ENCODE measurements at regions not wholly inside any gene's neighbourhood (a gene's known extent, or its start where the extent isn't known, plus 50 kb on each side); places are given as distances from the start of the nearest gene placed in this dataset.

- Mint-ChIP-seq H3K36me3 (ENCODE audit: low read depth) (no peaks in the 10 kb centered on the region), H3K4me3 (no peak overlapping the region), H3K9me3 (no peaks in the 10 kb centered on the region), H3K27me3 (no peaks in the 10 kb centered on the region), H3K4me1 (ENCODE audit: low read depth) (no peaks in the 10 kb centered on the region), H3K27ac (no peak overlapping the region)
- no peak for ATAC-seq
- intact Hi-C loops (cut with micrococcal nuclease), result no loop called here
- CTCF ChIA-PET, result no interaction called here
- TF ChIP-seq, protein P1, sequence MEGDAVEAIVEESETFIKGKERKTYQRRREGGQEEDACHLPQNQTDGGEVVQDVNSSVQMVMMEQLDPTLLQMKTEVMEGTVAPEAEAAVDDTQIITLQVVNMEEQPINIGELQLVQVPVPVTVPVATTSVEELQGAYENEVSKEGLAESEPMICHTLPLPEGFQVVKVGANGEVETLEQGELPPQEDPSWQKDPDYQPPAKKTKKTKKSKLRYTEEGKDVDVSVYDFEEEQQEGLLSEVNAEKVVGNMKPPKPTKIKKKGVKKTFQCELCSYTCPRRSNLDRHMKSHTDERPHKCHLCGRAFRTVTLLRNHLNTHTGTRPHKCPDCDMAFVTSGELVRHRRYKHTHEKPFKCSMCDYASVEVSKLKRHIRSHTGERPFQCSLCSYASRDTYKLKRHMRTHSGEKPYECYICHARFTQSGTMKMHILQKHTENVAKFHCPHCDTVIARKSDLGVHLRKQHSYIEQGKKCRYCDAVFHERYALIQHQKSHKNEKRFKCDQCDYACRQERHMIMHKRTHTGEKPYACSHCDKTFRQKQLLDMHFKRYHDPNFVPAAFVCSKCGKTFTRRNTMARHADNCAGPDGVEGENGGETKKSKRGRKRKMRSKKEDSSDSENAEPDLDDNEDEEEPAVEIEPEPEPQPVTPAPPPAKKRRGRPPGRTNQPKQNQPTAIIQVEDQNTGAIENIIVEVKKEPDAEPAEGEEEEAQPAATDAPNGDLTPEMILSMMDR (IDR thresholded peaks at IDR 0.05), result no peak
- POLR2A ChIA-PET, result no interaction called here
- DNase-seq, result no peak
These were observed 237.4 kb downstream of the CENPF start for GRCh38 chr1:214840356-214840755.

GRCh38 chr1:214842856-214843255 lies 239.7 kb upstream of the KCNK2 start:
- ATAC-seq (no peak), DNase-seq (no peak)
- H3K9me3 Mint-ChIP-seq, result no peaks in the 10 kb centered on the region
- H3K27ac Mint-ChIP-seq, result no peak overlapping the region
- TF ChIP-seq, protein P1 (IDR thresholded peaks at IDR 0.05), result no peak
- H3K27me3 Mint-ChIP-seq, result no peaks in the 10 kb centered on the region
- H3K36me3 Mint-ChIP-seq (ENCODE audit: low read depth), result no peaks in the 10 kb centered on the region
- CTCF ChIA-PET, result no interaction called here
- intact Hi-C loops (cut with micrococcal nuclease), result no loop called here
- no peak overlapping the region for H3K4me3 Mint-ChIP-seq
- H3K4me1 Mint-ChIP-seq (ENCODE audit: low read depth), result no peaks in the 10 kb centered on the region
- POLR2A ChIA-PET, result no interaction called here

- CTCF ChIA-PET, result no interaction called here
- no peak overlapping the region for H3K27ac Mint-ChIP-seq
- no peaks in the 10 kb centered on the region for H3K27me3 Mint-ChIP-seq
- intact Hi-C loops (cut with micrococcal nuclease), result no loop called here
- no peak overlapping the region for H3K4me3 Mint-ChIP-seq
- no peaks in the 10 kb centered on the region for H3K9me3 Mint-ChIP-seq
- TF ChIP-seq, protein P1 (IDR thresholded peaks at IDR 0.05), result no peak
- H3K4me1 Mint-ChIP-seq (ENCODE audit: low read depth), result no peaks in the 10 kb centered on the region
- DNase-seq (no peak), ATAC-seq (no peak)
- no peaks in the 10 kb centered on the region for H3K36me3 Mint-ChIP-seq (ENCODE audit: low read depth)
- POLR2A ChIA-PET, result no interaction called here
These were observed 239.3 kb upstream of the KCNK2 start for GRCh38 chr1:214843281-214843680.

- Mint-ChIP-seq H3K27me3 (no peaks in the 10 kb centered on the region), H3K27ac (no peak overlapping the region), H3K4me3 (no peak overlapping the region), H3K36me3 (ENCODE audit: low read depth) (no peaks in the 10 kb centered on the region), H3K9me3 (no peaks in the 10 kb centered on the region), H3K4me1 (ENCODE audit: low read depth) (no peaks in the 10 kb centered on the region)
- TF ChIP-seq, protein P1 (IDR thresholded peaks at IDR 0.05), result no peak
- no peak for ATAC-seq
- ChIA-PET POLR2A (no interaction called here), CTCF (no interaction called here)
- intact Hi-C loops (cut with micrococcal nuclease), result no loop called here
- DNase-seq, result no peak
These were observed 238.2 kb upstream of the KCNK2 start for GRCh38 chr1:214844319-214844718.

DNA sequence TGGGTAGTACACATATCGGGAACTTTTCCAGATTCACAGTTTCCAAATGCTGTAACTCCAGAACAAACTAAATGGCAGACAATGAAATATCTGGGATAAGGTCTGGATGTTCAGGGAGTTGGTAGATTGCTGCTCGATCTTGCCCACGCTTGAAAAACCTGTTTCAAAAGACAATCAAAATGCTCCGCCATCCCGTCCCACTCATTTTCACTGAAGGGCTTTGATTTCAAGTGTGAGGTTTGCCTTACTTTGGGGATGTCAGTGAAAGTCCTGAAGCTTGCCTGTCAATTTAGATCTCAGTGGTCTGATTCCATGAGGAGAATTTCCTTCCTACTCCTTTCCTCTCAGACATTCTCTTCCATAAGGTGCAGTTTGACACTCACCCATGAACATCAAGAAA lies 236.3 kb upstream of the KCNK2 start:
- H3K27ac Mint-ChIP-seq, result no peak overlapping the region
- intact Hi-C loops (cut with micrococcal nuclease), result no loop called here
- no peak overlapping the region for H3K4me3 Mint-ChIP-seq
- H3K4me1 Mint-ChIP-seq (ENCODE audit: low read depth), result no peaks in the 10 kb centered on the region
- H3K36me3 Mint-ChIP-seq (ENCODE audit: low read depth), result no peaks in the 10 kb centered on the region
- CTCF ChIA-PET, result no interaction called here
- DNase-seq, result no peak
- no peak for ATAC-seq
- TF ChIP-seq, protein P1 (IDR thresholded peaks at IDR 0.05), result no peak
- POLR2A ChIA-PET, result no interaction called here
- no peaks in the 10 kb centered on the region for H3K27me3 Mint-ChIP-seq
- H3K9me3 Mint-ChIP-seq, result peaks cover 2% of the 10 kb centered on the region
